ENCODE measurements at regions not wholly inside any gene's neighbourhood (a gene's known extent, or its start where the extent isn't known, plus 50 kb on each side); places are given as distances from the start of the nearest gene placed in this dataset.

DNA sequence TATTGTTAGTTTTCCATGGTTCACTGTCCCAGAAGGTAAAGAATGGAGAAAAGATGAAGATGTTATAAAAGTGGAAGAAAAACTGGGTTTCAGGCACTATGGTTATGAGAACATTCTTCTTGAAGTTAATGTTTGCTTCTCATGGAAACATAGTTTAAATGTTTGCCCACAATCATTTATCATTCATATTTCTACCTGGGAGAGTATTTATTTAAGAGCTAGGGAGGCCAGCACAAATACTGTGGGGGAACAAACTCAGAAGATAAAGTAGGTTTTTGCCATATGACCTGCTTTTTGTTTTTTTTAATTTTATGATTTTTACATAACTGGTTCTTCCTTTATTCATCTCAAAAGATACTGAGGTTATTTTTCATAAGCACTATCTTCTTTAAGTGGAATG is 96.8 kb downstream of the GC start:
- no peak for TF ChIP-seq POLR2A (IDR thresholded peaks at IDR 0.05)
- TF ChIP-seq, protein P1, sequence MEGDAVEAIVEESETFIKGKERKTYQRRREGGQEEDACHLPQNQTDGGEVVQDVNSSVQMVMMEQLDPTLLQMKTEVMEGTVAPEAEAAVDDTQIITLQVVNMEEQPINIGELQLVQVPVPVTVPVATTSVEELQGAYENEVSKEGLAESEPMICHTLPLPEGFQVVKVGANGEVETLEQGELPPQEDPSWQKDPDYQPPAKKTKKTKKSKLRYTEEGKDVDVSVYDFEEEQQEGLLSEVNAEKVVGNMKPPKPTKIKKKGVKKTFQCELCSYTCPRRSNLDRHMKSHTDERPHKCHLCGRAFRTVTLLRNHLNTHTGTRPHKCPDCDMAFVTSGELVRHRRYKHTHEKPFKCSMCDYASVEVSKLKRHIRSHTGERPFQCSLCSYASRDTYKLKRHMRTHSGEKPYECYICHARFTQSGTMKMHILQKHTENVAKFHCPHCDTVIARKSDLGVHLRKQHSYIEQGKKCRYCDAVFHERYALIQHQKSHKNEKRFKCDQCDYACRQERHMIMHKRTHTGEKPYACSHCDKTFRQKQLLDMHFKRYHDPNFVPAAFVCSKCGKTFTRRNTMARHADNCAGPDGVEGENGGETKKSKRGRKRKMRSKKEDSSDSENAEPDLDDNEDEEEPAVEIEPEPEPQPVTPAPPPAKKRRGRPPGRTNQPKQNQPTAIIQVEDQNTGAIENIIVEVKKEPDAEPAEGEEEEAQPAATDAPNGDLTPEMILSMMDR (IDR thresholded peaks at IDR 0.05): no peak

Data from body of pancreas (tissue), 4 donors.